ENCODE measurements at regions not wholly inside any gene's neighbourhood (a gene's known extent, or its start where the extent isn't known, plus 50 kb on each side); places are given as distances from the start of the nearest gene placed in this dataset.

- no peaks in the 10 kb centered on the region for H3K27me3 Mint-ChIP-seq
- intact Hi-C loops (cut with micrococcal nuclease): no loop called here
- H3K4me3 ChIP-seq (ENCODE audit: control extremely low read depth in 1 of 5, extremely low read depth in 1 of 5, insufficient read depth in 1 of 5, low read depth in 2 of 5, low read length in 4 of 5): no peak overlapping the region
- no peaks in the 10 kb centered on the region for H3K9me3 Mint-ChIP-seq (ENCODE audit: insufficient read depth)
- no peaks in the 10 kb centered on the region for H3K36me3 ChIP-seq (replicated peaks in 1 of 2; ENCODE audit: control extremely low read depth in 1 of 2, control insufficient read depth in 1 of 2, extremely low read depth in 1 of 2, insufficient read depth in 2 of 2, low read length in 1 of 2)
- DNase-seq (no peak), ATAC-seq (ENCODE audit: low read depth) (no peak)
- peaks cover 4 to 5% of the 10 kb centered on the region in 2 donors for H3K4me1 ChIP-seq (ENCODE audit: control insufficient read depth in 2 of 2, insufficient read depth in 2 of 2, low read length in 2 of 2)
- H4K20me1 ChIP-seq (ENCODE audit: control insufficient read depth, insufficient read depth, low read length, poor library complexity, severe bottlenecking): no peaks in the 10 kb centered on the region
- no peaks in the 10 kb centered on the region for H3K9me3 ChIP-seq (ENCODE audit: control extremely low read depth in 1 of 3, control insufficient read depth in 2 of 3, insufficient read depth in 1 of 3, low read length in 2 of 3)
- WGBS (ENCODE audit: insufficient coverage): 74% methylated on average over 3 of the region's 4 CpGs
- H3K27ac Mint-ChIP-seq: no peak overlapping the region
- no peak overlapping the region for H3K9ac ChIP-seq (ENCODE audit: low read length)
- POLR2A ChIA-PET: no interaction called here
- H3K4me1 Mint-ChIP-seq: peaks cover 10% of the 10 kb centered on the region
- CTCF ChIA-PET: interaction anchor here (1.4 to 2.5 kb wide), 4 partner anchors 11 to 739 kb away, joined by 4 to 16 read pairs (median 6); no protein-coding TSS in a partner anchor
- no peak overlapping the region for H3K27ac ChIP-seq (ENCODE audit: low read length in 2 of 2)
- TF ChIP-seq CTCF (IDR thresholded peaks at IDR 0.05): no peak
- no peak for TF ChIP-seq EZH2 (IDR thresholded peaks at IDR 0.05; ENCODE audit: borderline replicate concordance, insufficient read depth, low read depth, low read length, poor library complexity, severe bottlenecking)
- H3K4me3 Mint-ChIP-seq: no peak overlapping the region
- peaks cover 0 to 3% (median 0%) of the 10 kb centered on the region in 4 experiments for H3K27me3 ChIP-seq (replicated peaks in 1 of 4; ENCODE audit: control extremely low read depth in 1 of 4, control insufficient read depth in 3 of 4, insufficient read depth in 4 of 4, low read length in 3 of 4)
- H2AFZ ChIP-seq (ENCODE audit: insufficient read depth, low read depth, low read length, poor library complexity, severe bottlenecking): no peak overlapping the region
- H3K79me2 ChIP-seq (ENCODE audit: control insufficient read depth, insufficient read depth, low read length): no peaks in the 10 kb centered on the region
- no peak overlapping the region for H3K4me2 ChIP-seq (replicated peaks; ENCODE audit: low read depth, low read length, poor library complexity, severe bottlenecking)
These were observed 180.4 kb downstream of the KATNAL1 start for GRCh38 chr13:30126903-30127428.

DNA sequence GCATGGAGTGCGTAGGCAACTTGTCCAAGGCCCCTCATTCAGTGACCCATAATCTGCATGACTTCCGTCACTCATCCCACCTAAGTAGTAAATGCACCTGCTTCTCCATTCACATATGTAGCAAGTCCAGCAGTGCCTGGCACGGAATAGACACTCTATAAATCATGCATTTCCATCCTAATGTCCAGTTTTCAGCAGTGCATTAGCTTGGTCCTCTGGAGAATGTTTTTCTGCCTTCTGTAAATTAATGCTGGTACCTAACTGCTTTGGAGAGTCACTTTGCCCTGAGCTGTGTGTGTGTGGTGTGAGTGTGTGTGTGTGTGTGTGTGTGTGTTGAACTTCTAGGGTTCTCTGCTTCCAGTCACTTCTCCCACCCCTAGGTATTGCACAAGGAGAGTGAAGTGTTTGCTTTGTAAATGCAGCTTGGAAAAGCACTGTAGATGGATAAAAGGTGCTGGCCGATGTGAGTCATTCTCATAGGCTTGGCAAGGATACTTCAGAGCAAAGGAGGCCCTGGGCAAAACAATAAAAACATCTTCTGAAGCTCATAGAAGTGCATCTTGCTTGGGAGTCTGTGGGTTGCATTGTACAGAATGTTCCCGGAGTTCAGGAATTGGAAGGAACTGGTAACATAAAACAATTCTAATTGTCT, 181.8 kb downstream of the KATNAL1 start:
- POLR2A ChIA-PET: interaction anchor here (0.6 kb wide), 1 partner anchor 530 kb away, joined by 3 read pairs; the partner anchor contains the start of gene SLC7A1
- CTCF ChIA-PET: interaction anchor here (0.9 to 2.3 kb wide), 3 partner anchors 11 to 678 kb away, joined by 3 to 16 read pairs (median 4); no protein-coding TSS in a partner anchor
- ATAC-seq (ENCODE audit: low read depth): no peak

More for the DNA sequence above, 181.8 kb downstream of the KATNAL1 start:
- intact Hi-C loops (cut with micrococcal nuclease): no loop called here
- H4K20me1 ChIP-seq (ENCODE audit: control insufficient read depth, insufficient read depth, low read length, poor library complexity, severe bottlenecking): no peaks in the 10 kb centered on the region
- Mint-ChIP-seq H3K9me3 (ENCODE audit: insufficient read depth) (no peaks in the 10 kb centered on the region), H3K4me1 (peaks cover 23% of the 10 kb centered on the region), H3K27ac (no peak overlapping the region), H3K27me3 (no peaks in the 10 kb centered on the region), H3K4me3 (no peak overlapping the region)
- no peaks in the 10 kb centered on the region for H3K79me2 ChIP-seq (ENCODE audit: control insufficient read depth, insufficient read depth, low read length)
- H3K9me3 ChIP-seq (ENCODE audit: control extremely low read depth in 1 of 3, control insufficient read depth in 2 of 3, insufficient read depth in 1 of 3, low read length in 2 of 3): no peaks in the 10 kb centered on the region
- H3K4me2 ChIP-seq (replicated peaks; ENCODE audit: low read depth, low read length, poor library complexity, severe bottlenecking): no peak overlapping the region
- DNase-seq: no peak
- H3K4me3 ChIP-seq (ENCODE audit: control extremely low read depth in 1 of 5, extremely low read depth in 1 of 5, insufficient read depth in 1 of 5, low read depth in 2 of 5, low read length in 4 of 5): no peak overlapping the region
- H2AFZ ChIP-seq (ENCODE audit: insufficient read depth, low read depth, low read length, poor library complexity, severe bottlenecking): no peak overlapping the region
- H3K9ac ChIP-seq (ENCODE audit: low read length): no peak overlapping the region
- no peaks in the 10 kb centered on the region for H3K36me3 ChIP-seq (replicated peaks in 1 of 2; ENCODE audit: control extremely low read depth in 1 of 2, control insufficient read depth in 1 of 2, extremely low read depth in 1 of 2, insufficient read depth in 2 of 2, low read length in 1 of 2)
- H3K27ac ChIP-seq (ENCODE audit: low read length in 2 of 2): no peak overlapping the region
- WGBS (ENCODE audit: insufficient coverage): 44% methylated on average over 3 of the region's 5 CpGs
- H3K4me1 ChIP-seq (ENCODE audit: control insufficient read depth in 2 of 2, insufficient read depth in 2 of 2, low read length in 2 of 2): peaks cover 16 to 19% of the 10 kb centered on the region in 2 donors
- no peak for TF ChIP-seq EZH2 (IDR thresholded peaks at IDR 0.05; ENCODE audit: borderline replicate concordance, insufficient read depth, low read depth, low read length, poor library complexity, severe bottlenecking)
- TF ChIP-seq CTCF (IDR thresholded peaks at IDR 0.05): no peak
- H3K27me3 ChIP-seq (replicated peaks in 1 of 4; ENCODE audit: control extremely low read depth in 1 of 4, control insufficient read depth in 3 of 4, insufficient read depth in 4 of 4, low read length in 3 of 4): peaks cover 0 to 3% (median 0%) of the 10 kb centered on the region in 4 experiments

Measured in B cell (primary cell).